ENCODE measurements at regions not wholly inside any gene's neighbourhood (a gene's known extent, or its start where the extent isn't known, plus 50 kb on each side); places are given as distances from the start of the nearest gene placed in this dataset.

GRCh38 chr3:181971424-181971823, 259.7 kb downstream of the SOX2 start:
- no peak overlapping the region for H2AFZ ChIP-seq (ENCODE audit: low read length)
- no peaks in the 10 kb centered on the region for H4K20me1 ChIP-seq (ENCODE audit: insufficient read depth, low read length)
- no peaks in the 10 kb centered on the region for H3K79me2 ChIP-seq (ENCODE audit: insufficient read depth, low read length)
- H3K27ac ChIP-seq (ENCODE audit: low read depth, low read length, poor library complexity, severe bottlenecking), result no peak overlapping the region
- H3K9me2 ChIP-seq (ENCODE audit: low read depth, low read length), result no peaks in the 10 kb centered on the region
- no peak overlapping the region for H3K4me3 ChIP-seq (ENCODE audit: low read depth, low read length, poor library complexity, severe bottlenecking)
- H3K27me3 ChIP-seq (ENCODE audit: insufficient read depth, low read length), result no peaks in the 10 kb centered on the region
- no peak overlapping the region for H3K9ac ChIP-seq (ENCODE audit: low read length)
- no peaks in the 10 kb centered on the region for H3K9me3 ChIP-seq (ENCODE audit: low read length)
- H3K4me2 ChIP-seq (ENCODE audit: low read length), result no peak overlapping the region
- TF ChIP-seq EZH2 (IDR thresholded peaks at IDR 0.05; ENCODE audit: borderline replicate concordance, low read length), result no peak
- TF ChIP-seq CTCF (IDR thresholded peaks at IDR 0.05; ENCODE audit: low read length), result no peak
- no peaks in the 10 kb centered on the region for H3K4me1 ChIP-seq (ENCODE audit: insufficient read depth, low read length, severe bottlenecking)
- no peaks in the 10 kb centered on the region for H3F3A ChIP-seq (ENCODE audit: insufficient read depth, low read length)
- H3K36me3 ChIP-seq (ENCODE audit: insufficient read depth, low read length), result no peaks in the 10 kb centered on the region

GRCh38 chr3:181974198-181974597, 262.5 kb downstream of the SOX2 start:
- Histone ChIP-seq H3K36me3 (ENCODE audit: insufficient read depth, low read length) (no peaks in the 10 kb centered on the region), H3K4me3 (ENCODE audit: low read depth, low read length, poor library complexity, severe bottlenecking) (no peak overlapping the region), H3K27ac (ENCODE audit: low read depth, low read length, poor library complexity, severe bottlenecking) (no peak overlapping the region), H3K9me2 (ENCODE audit: low read depth, low read length) (no peaks in the 10 kb centered on the region), H3K9ac (ENCODE audit: low read length) (no peak overlapping the region), H4K20me1 (ENCODE audit: insufficient read depth, low read length) (no peaks in the 10 kb centered on the region), H3F3A (ENCODE audit: insufficient read depth, low read length) (no peaks in the 10 kb centered on the region), H3K4me1 (ENCODE audit: insufficient read depth, low read length, severe bottlenecking) (no peaks in the 10 kb centered on the region), H3K4me2 (ENCODE audit: low read length) (no peak overlapping the region), H3K9me3 (ENCODE audit: low read length) (no peaks in the 10 kb centered on the region), H2AFZ (ENCODE audit: low read length) (no peak overlapping the region), H3K79me2 (ENCODE audit: insufficient read depth, low read length) (no peaks in the 10 kb centered on the region), H3K27me3 (ENCODE audit: insufficient read depth, low read length) (no peaks in the 10 kb centered on the region)
- TF ChIP-seq EZH2 (IDR thresholded peaks at IDR 0.05; ENCODE audit: borderline replicate concordance, low read length) (no peak), CTCF (IDR thresholded peaks at IDR 0.05; ENCODE audit: low read length) (no peak)

- no peak for TF ChIP-seq CTCF (IDR thresholded peaks at IDR 0.05; ENCODE audit: low read length)
- no peak for TF ChIP-seq EZH2 (IDR thresholded peaks at IDR 0.05; ENCODE audit: borderline replicate concordance, low read length)
- Histone ChIP-seq H3K79me2 (ENCODE audit: insufficient read depth, low read length) (no peaks in the 10 kb centered on the region), H3K4me1 (ENCODE audit: insufficient read depth, low read length, severe bottlenecking) (no peaks in the 10 kb centered on the region), H3F3A (ENCODE audit: insufficient read depth, low read length) (no peaks in the 10 kb centered on the region), H3K27me3 (ENCODE audit: insufficient read depth, low read length) (no peaks in the 10 kb centered on the region), H3K9ac (ENCODE audit: low read length) (no peak overlapping the region), H3K4me2 (ENCODE audit: low read length) (no peak overlapping the region), H3K27ac (ENCODE audit: low read depth, low read length, poor library complexity, severe bottlenecking) (no peak overlapping the region), H4K20me1 (ENCODE audit: insufficient read depth, low read length) (no peaks in the 10 kb centered on the region), H3K9me3 (ENCODE audit: low read length) (peaks cover 1% of the 10 kb centered on the region; the same call in 1 of the 2 replicates), H3K36me3 (ENCODE audit: insufficient read depth, low read length) (no peaks in the 10 kb centered on the region), H3K9me2 (ENCODE audit: low read depth, low read length) (no peaks in the 10 kb centered on the region), H3K4me3 (ENCODE audit: low read depth, low read length, poor library complexity, severe bottlenecking) (no peak overlapping the region), H2AFZ (ENCODE audit: low read length) (no peak overlapping the region)
Measured at GRCh38 chr3:181976526-181976925, 264.8 kb downstream of the SOX2 start.

Measured in OCI-LY1 (cell line).